Lung (tissue), 11 donors: ENCODE measurements at regions not wholly inside any gene's neighbourhood (a gene's known extent, or its start where the extent isn't known, plus 50 kb on each side); places are given as distances from the start of the nearest gene placed in this dataset.
"Not testable (repeated sequence)": the region's sequence is repeated elsewhere in the genome, so short reads cannot be mapped to it uniquely, and the experiment has no call there.

Source experiments
- ATAC-seq: fragments of 200-7000 bp; cut with Tn5 transposase; one replicate; pipeline ENCODE4 v1.9.1; 2020; ENCODE audit warnings: moderate number of reproducible peaks; ENCODE audit not compliant: insufficient read depth, low FRiP score
- DNase-seq, 3 donors: peaks; one replicate each; pipeline ENCODE4 v3.0.0-alpha.2; 2013 to 2017
- H3K27ac ChIP-seq, 2 donors: one replicate each; pipeline ENCODE4 v1.5.1; 2013; ENCODE audit warnings: mild to moderate bottlenecking in 2 of 2, moderate library complexity in 2 of 2, control low read depth in 1 of 2, inconsistent platforms in 1 of 2, low read depth in 1 of 2, low read length in 1 of 2
- H3K27me3 ChIP-seq, 3 donors: one replicate each; pipeline ENCODE4 v1.5.1; 2013; ENCODE audit warnings: low read length in 2 of 3; ENCODE audit not compliant: control insufficient read depth in 3 of 3, insufficient read depth in 3 of 3
- H3K36me3 ChIP-seq, 4 donors: one replicate each; pipeline ENCODE4 v1.5.1; 2013; ENCODE audit warnings: low read length in 4 of 4, mild to moderate bottlenecking in 1 of 4, moderate library complexity in 1 of 4; ENCODE audit not compliant: control insufficient read depth in 4 of 4, insufficient read depth in 4 of 4
- H3K4me1 ChIP-seq, 5 donors: one replicate each; pipeline ENCODE4 v1.5.1; 2013; ENCODE audit warnings: low read length in 5 of 5, mild to moderate bottlenecking in 2 of 5, moderate library complexity in 1 of 5; ENCODE audit not compliant: control insufficient read depth in 5 of 5, insufficient read depth in 5 of 5
- H3K4me3 ChIP-seq: one replicate; pipeline ENCODE4 v1.5.1; 2013; ENCODE audit warnings: mild to moderate bottlenecking, control low read depth, moderate library complexity
- H3K9ac ChIP-seq, 2 donors: one replicate each; pipeline ENCODE4 v1.5.1; 2013; ENCODE audit warnings: low read length in 2 of 2, control low read depth in 1 of 2; ENCODE audit not compliant: insufficient read depth in 1 of 2
- H3K9me3 ChIP-seq, 4 donors: one replicate each; pipeline ENCODE4 v1.5.1; 2013; ENCODE audit warnings: low read length in 3 of 4, mild to moderate bottlenecking in 1 of 4, moderate library complexity in 1 of 4; ENCODE audit not compliant: control insufficient read depth in 4 of 4, insufficient read depth in 3 of 4
- WGBS, 2 donors: extraction: QIAGEN DNeasy Blood & Tissue Kit; methylation state at CpG; one replicate each; pipeline ENCODE4 v1.1.7; 2013; 5-methylcytosine and 5-hydroxymethylcytosine counted together
- TF ChIP-seq, protein P1 (sequence below): IDR thresholded peaks from 2 replicates; pipeline ENCODE4 v1.5.1; 2012; ENCODE audit warnings: mild to moderate bottlenecking; ENCODE audit errors: control extremely low read depth, extremely low read depth
- donor health status: control.
- donor health status: control.
- donor health status: Bipolar disorder and iron deficiency.
- donor health status: healthy.
- donor health status: DM: yes; HTN: yes; CAD: no.

DNA sequence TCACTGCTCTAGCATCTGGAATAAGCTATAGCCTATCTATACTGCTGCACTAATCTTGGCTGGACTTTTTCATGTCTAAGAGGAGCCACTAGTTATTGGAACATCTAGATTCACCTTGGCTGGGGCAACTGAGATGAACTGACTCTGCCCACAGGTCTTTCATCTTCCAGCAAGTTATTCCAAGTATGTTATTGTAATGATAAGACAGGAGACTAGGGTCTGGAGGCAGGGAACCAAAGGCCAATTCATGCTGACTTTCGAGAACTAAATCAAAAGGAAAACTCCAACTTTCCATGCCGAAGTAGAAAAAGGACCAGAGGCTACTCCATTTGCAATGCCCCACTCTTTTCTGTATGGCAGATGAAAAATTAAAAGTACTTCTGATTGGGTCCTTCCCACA is 1243.0 kb upstream of the RAG2 start:
- no peak overlapping the region for H3K27ac ChIP-seq
- H3K9me3 ChIP-seq = no peaks in the 10 kb centered on the region
- TF ChIP-seq, protein P1, sequence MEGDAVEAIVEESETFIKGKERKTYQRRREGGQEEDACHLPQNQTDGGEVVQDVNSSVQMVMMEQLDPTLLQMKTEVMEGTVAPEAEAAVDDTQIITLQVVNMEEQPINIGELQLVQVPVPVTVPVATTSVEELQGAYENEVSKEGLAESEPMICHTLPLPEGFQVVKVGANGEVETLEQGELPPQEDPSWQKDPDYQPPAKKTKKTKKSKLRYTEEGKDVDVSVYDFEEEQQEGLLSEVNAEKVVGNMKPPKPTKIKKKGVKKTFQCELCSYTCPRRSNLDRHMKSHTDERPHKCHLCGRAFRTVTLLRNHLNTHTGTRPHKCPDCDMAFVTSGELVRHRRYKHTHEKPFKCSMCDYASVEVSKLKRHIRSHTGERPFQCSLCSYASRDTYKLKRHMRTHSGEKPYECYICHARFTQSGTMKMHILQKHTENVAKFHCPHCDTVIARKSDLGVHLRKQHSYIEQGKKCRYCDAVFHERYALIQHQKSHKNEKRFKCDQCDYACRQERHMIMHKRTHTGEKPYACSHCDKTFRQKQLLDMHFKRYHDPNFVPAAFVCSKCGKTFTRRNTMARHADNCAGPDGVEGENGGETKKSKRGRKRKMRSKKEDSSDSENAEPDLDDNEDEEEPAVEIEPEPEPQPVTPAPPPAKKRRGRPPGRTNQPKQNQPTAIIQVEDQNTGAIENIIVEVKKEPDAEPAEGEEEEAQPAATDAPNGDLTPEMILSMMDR = no peak
- DNase-seq = no peak
- no peaks in the 10 kb centered on the region for H3K27me3 ChIP-seq
- H3K4me3 ChIP-seq = no peak overlapping the region
- WGBS, 2 donors = 80 to 86% methylated on average over 2 of the region's 2 CpGs
- H3K36me3 ChIP-seq = no peaks in the 10 kb centered on the region
- no peak for ATAC-seq
- H3K9ac ChIP-seq = no peak overlapping the region
- no peaks in the 10 kb centered on the region for H3K4me1 ChIP-seq

DNA sequence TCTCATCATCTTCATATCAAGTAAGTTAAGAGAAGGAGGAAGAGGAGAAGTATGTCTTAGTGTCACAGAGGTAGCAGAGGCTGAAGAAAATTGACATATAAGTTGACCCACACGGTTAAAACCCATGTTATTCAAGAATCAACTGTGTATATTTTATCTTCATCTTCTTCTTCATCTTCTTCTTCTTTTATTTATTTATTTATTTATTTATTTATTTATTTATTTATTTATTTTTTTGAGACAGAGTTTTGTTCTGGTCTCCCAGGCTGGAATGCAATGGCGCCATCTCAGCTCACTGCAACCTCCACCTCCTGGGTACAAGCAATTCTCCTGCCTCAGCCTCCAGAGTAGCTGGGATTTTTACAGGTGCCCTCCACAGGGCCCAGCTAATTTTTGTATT is 1242.3 kb upstream of the RAG2 start:
- H3K4me3 ChIP-seq, H3K27ac ChIP-seq, H3K9ac ChIP-seq, H3K27me3 ChIP-seq, H3K4me1 ChIP-seq, H3K9me3 ChIP-seq, H3K36me3 ChIP-seq, ATAC-seq, DNase-seq: not testable (repeated sequence)
- 94% methylated on average over 2 of the region's 2 CpGs for WGBS, 2 donors

DNA sequence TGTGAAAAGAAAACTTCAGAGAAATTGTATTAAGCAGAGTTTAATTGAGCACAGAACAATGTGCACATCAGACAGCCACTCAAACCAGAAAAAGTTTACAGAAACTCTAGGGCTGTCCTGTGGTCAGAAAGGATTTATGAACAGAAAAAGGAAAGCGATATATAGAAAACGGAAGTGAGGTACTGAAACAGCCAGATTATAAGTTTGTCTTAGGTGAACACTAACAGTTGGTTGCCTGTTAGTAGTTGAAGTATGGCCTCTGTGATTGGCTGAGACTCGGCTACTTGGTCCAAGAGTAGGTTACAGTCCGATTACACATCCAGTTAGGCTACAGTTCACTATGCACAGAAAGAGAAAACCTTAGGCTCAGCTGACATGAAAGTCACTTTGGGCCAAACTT is 1232.5 kb upstream of the RAG2 start:
- Histone ChIP-seq H3K9ac (no peak overlapping the region), H3K9me3 (no peaks in the 10 kb centered on the region), H3K27ac (no peak overlapping the region), H3K27me3 (no peaks in the 10 kb centered on the region), H3K4me1 (no peaks in the 10 kb centered on the region), H3K36me3 (no peaks in the 10 kb centered on the region), H3K4me3 (no peak overlapping the region)
- DNase-seq (no peak), ATAC-seq (no peak)
- 69 to 75% methylated on average over 4 of the region's 4 CpGs for WGBS, 2 donors
- TF ChIP-seq, protein P1 = no peak

DNA sequence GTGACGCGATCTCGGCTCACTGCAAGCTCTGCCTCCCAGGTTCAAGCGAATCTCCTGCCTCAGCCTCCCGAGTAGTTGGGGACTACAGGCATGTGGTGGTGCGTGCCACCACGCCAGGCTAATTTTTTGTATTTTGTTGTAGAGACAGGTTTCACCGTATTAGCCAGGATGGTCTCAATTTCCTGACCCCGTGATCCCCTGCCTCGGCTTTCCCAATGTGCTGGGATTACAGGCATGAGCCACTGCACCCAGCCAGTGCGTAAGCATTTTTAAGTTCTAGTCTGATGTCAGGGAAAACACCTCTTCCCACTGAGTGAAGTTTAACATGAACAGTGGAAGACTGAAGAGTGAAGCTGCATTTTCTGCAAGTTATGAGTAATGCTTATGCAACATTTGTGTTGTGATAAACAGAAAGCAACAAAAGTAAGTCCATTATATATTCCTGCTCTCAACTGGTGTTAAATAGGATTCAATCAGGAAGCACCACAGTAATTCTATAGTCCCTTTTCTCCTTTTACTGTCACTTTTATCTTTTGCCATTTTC is 1219.8 kb upstream of the RAG2 start:
- no peak overlapping the region for H3K9ac ChIP-seq
- no peaks in the 10 kb centered on the region for H3K27me3 ChIP-seq
- no peak overlapping the region for H3K27ac ChIP-seq
- no peaks in the 10 kb centered on the region for H3K4me1 ChIP-seq
- 93 to 96% methylated on average over 11 of the region's 11 CpGs for WGBS, 2 donors
- DNase-seq (no peak), ATAC-seq (no peak)
- H3K4me3 ChIP-seq = no peak overlapping the region
- peaks cover 0 to 2% (median 0%) of the 10 kb centered on the region in 4 donors for H3K9me3 ChIP-seq
- TF ChIP-seq, protein P1 = no peak
- no peaks in the 10 kb centered on the region for H3K36me3 ChIP-seq
